ENCODE measurements at regions not wholly inside any gene's neighbourhood (a gene's known extent, or its start where the extent isn't known, plus 50 kb on each side); places are given as distances from the start of the nearest gene placed in this dataset.

DNA sequence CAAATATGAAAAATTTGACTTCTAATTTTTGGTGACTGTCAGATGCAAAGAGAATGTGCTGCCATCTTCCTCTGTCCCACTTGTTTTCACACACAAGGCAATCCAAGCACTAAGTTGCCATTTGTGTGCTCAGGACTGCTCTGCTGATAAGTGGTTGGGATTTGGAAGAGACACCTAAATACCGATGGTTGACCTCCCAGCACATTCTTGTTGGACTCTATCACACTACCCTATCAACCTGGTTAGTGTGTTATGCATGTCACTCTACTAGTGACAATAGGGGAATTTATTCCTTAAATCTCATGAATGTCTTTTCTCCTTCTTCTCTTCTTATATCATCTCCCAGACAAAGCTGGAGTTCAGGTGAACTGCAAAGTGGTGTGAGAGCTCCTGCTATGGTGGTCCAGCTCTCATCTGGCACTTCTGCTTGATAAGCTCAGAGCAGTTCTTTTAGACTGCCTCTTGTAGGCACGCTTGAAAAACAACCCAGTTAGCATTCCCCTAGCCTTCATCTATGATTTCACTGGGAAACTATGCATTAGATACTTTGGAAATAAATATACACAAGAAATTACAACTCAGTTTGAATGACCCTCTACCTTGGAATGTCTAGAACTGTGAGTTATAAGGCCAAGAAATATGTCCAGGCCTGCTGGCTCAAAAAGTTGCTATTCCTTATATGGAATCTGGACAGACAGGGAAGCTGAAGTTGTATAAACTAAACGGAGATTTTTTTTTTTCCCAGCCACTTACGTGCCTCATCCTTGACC lies 404.8 kb downstream of the MEIS1 start:
- TF ChIP-seq, protein P1, sequence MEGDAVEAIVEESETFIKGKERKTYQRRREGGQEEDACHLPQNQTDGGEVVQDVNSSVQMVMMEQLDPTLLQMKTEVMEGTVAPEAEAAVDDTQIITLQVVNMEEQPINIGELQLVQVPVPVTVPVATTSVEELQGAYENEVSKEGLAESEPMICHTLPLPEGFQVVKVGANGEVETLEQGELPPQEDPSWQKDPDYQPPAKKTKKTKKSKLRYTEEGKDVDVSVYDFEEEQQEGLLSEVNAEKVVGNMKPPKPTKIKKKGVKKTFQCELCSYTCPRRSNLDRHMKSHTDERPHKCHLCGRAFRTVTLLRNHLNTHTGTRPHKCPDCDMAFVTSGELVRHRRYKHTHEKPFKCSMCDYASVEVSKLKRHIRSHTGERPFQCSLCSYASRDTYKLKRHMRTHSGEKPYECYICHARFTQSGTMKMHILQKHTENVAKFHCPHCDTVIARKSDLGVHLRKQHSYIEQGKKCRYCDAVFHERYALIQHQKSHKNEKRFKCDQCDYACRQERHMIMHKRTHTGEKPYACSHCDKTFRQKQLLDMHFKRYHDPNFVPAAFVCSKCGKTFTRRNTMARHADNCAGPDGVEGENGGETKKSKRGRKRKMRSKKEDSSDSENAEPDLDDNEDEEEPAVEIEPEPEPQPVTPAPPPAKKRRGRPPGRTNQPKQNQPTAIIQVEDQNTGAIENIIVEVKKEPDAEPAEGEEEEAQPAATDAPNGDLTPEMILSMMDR (IDR thresholded peaks at IDR 0.05 in 2 of 3, conservative IDR thresholded peaks at IDR 0.05 in 1 of 3; ENCODE audit: control insufficient read depth in 2 of 3, extremely low read depth in 1 of 3, insufficient read depth in 1 of 3, low read depth in 3 of 3, low read length in 3 of 3) = no peak
- TF ChIP-seq, protein P2, sequence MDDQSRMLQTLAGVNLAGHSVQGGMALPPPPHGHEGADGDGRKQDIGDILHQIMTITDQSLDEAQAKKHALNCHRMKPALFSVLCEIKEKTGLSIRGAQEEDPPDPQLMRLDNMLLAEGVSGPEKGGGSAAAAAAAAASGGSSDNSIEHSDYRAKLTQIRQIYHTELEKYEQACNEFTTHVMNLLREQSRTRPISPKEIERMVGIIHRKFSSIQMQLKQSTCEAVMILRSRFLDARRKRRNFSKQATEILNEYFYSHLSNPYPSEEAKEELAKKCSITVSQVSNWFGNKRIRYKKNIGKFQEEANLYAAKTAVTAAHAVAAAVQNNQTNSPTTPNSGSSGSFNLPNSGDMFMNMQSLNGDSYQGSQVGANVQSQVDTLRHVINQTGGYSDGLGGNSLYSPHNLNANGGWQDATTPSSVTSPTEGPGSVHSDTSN (IDR thresholded peaks at IDR 0.05; ENCODE audit: insufficient replicate concordance, low read depth, low read length) = no peak
- TF ChIP-seq CREB1 (IDR thresholded peaks at IDR 0.05; ENCODE audit: low read depth) = no peak
- no peak for TF ChIP-seq FOS (IDR thresholded peaks at IDR 0.05; ENCODE audit: borderline replicate concordance, extremely low read depth, insufficient read length)
- TF ChIP-seq TCF12 (IDR thresholded peaks at IDR 0.05; ENCODE audit: low read depth, low read length) = no peak
- no peak for TF ChIP-seq EZH2 (IDR thresholded peaks at IDR 0.05; ENCODE audit: borderline replicate concordance, control insufficient read depth, low read depth, low read length)
- TF ChIP-seq SP1 (IDR thresholded peaks at IDR 0.05; ENCODE audit: low read depth, low read length) = no peak
- no peak for TF ChIP-seq YY1 (IDR thresholded peaks at IDR 0.05; ENCODE audit: low read depth, low read length)

Measured in GM12878 (cell line).